ENCODE measurements at regions not wholly inside any gene's neighbourhood (a gene's known extent, or its start where the extent isn't known, plus 50 kb on each side); places are given as distances from the start of the nearest gene placed in this dataset.

DNA sequence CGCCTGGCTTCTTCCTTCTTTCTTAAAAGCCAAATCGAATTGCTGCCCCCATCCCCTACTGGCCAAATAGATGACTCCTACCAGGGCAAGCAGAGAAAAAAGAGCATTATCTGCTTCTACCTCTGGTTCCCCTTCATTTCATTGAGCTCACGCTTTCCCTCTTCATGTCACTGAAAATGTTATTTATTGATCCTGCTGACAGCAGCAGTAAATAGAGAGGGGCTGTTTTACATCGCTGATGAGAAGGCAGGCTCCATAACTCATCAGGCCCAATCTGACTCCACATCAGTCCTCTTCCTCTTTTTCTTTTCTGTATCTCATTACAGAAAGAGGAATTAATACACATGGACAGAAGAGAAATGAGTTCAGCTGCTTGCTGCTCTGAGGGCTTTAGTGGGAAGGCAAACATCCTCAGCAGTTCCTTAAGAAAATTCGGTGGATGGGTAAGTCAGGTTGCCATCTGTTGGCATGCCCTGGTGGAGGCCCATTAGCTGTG, 904.1 kb downstream of the KCNMA1 start:
- no peaks in the 10 kb centered on the region for H3K27me3 ChIP-seq
- intact Hi-C loops (cut with DNase I): no loop called here
- no peak overlapping the region for H3K27ac ChIP-seq
- no peak for DNase-seq
- no peaks in the 10 kb centered on the region for H3K4me1 ChIP-seq
- no peak for ATAC-seq
- 79 to 86% (median 84%) methylated on average over 5 of the region's 5 CpGs for WGBS, 4 donors
- H3K4me3 ChIP-seq: no peak overlapping the region
- TF ChIP-seq, protein P1, sequence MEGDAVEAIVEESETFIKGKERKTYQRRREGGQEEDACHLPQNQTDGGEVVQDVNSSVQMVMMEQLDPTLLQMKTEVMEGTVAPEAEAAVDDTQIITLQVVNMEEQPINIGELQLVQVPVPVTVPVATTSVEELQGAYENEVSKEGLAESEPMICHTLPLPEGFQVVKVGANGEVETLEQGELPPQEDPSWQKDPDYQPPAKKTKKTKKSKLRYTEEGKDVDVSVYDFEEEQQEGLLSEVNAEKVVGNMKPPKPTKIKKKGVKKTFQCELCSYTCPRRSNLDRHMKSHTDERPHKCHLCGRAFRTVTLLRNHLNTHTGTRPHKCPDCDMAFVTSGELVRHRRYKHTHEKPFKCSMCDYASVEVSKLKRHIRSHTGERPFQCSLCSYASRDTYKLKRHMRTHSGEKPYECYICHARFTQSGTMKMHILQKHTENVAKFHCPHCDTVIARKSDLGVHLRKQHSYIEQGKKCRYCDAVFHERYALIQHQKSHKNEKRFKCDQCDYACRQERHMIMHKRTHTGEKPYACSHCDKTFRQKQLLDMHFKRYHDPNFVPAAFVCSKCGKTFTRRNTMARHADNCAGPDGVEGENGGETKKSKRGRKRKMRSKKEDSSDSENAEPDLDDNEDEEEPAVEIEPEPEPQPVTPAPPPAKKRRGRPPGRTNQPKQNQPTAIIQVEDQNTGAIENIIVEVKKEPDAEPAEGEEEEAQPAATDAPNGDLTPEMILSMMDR (IDR thresholded peaks at IDR 0.05): no peak
- TF ChIP-seq POLR2A (IDR thresholded peaks at IDR 0.05): no peak
- peaks cover 0 to 16% (median 0%) of the 10 kb centered on the region in 12 donors for H3K9me3 ChIP-seq
- H3K36me3 ChIP-seq: no peaks in the 10 kb centered on the region

DNA sequence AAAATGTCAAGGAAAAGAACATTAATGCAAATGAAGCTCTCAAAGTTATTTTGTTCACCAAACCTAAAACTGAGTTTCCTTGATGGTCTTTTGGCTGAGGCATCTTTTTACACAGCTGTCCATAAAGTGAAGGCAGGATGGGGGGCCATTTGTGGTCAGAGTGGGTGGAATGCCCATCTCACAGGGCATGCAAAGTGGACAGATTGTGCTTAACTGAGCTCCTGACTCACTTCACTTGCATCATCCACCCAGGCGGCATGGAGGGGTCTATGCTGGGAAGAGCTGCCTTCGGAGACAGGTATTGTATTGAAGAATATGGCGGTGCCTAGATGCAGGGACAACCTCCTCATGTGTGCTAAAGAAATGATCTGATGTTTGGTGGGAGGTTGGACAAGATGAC, 905.3 kb downstream of the KCNMA1 start:
- no peak for ATAC-seq
- Histone ChIP-seq H3K27me3 (no peaks in the 10 kb centered on the region), H3K36me3 (no peaks in the 10 kb centered on the region), H3K27ac (no peak overlapping the region), H3K9me3 (peaks cover 0 to 16% (median 0%) of the 10 kb centered on the region in 12 donors), H3K4me3 (no peak overlapping the region), H3K4me1 (no peaks in the 10 kb centered on the region)
- WGBS, 4 donors: 84 to 96% (median 91%) methylated on average over 3 of the region's 3 CpGs
- intact Hi-C loops (cut with DNase I): no loop called here
- DNase-seq: no peak
- TF ChIP-seq POLR2A (IDR thresholded peaks at IDR 0.05): no peak
- TF ChIP-seq, protein P1 (IDR thresholded peaks at IDR 0.05): no peak

DNA sequence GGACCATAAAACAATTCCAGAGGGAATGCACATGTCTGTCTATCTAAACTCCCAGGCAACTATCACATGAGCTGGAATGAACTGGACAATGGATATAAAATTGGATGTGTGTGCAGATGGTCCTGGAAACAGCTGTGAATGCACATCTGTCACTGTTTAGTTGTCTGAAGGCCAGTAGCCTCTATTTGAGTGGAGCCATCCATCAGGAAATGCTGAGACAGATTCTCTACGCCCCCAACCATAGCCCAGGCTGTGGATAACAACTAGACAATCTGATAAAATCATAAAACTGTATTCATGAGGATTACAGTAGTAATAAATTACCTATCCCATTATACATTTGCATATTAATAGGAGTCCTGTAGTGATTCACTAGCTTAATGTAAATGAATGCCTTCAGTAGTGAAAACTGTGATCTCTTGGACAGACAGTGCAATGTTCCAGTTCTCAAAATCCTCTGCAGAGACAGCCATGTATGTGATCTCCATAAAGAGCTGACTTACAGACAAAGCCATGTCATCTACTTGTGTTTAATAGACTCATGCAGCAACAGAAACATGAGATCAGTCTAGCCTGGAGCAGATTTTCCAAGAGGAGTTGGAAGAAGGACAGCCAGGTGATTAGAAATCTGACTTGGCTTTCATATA, 907.6 kb downstream of the KCNMA1 start:
- Histone ChIP-seq H3K27ac (no peak overlapping the region), H3K4me3 (no peak overlapping the region), H3K9me3 (peaks cover 0 to 16% (median 0%) of the 10 kb centered on the region in 12 donors), H3K27me3 (no peaks in the 10 kb centered on the region), H3K4me1 (no peaks in the 10 kb centered on the region), H3K36me3 (no peaks in the 10 kb centered on the region)
- 46 to 66% (median 57%) methylated on average over 1 of the region's 1 CpG for WGBS, 4 donors
- DNase-seq (no peak), ATAC-seq (no peak)
- intact Hi-C loops (cut with DNase I): no loop called here
- no peak for TF ChIP-seq POLR2A (IDR thresholded peaks at IDR 0.05)
- TF ChIP-seq, protein P1 (IDR thresholded peaks at IDR 0.05): no peak

DNA sequence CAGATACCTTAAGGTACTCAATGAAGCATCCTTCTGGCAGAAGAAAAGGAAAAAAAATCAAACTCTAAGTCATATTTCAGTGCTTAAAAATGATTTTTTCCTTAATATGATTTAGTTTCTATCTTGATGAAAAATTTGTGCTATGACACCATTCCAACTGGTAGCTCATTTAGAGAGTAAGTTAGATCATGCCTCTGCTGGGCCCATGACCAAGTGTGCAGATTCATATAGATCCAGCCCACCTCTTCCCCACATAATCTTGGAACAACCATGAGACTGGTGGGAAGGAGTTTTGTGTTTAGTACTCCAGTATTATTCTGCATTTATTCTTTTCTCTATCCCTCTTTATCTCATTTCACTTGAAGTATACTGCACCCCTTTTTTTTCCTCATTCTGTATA, 908.3 kb downstream of the KCNMA1 start:
- Histone ChIP-seq H3K4me1 (no peaks in the 10 kb centered on the region), H3K4me3 (no peak overlapping the region), H3K9me3 (peaks cover 0 to 16% (median 0%) of the 10 kb centered on the region in 12 donors), H3K27ac (no peak overlapping the region), H3K27me3 (peaks cover 0 to under 1% (median 0%) of the 10 kb centered on the region in 9 donors), H3K36me3 (no peaks in the 10 kb centered on the region)
- TF ChIP-seq, protein P1 (IDR thresholded peaks at IDR 0.05): no peak
- TF ChIP-seq POLR2A (IDR thresholded peaks at IDR 0.05): no peak
- no peak for DNase-seq
- intact Hi-C loops (cut with DNase I): no loop called here
- no peak for ATAC-seq

All from heart left ventricle (tissue), 16 donors.